DND-41 (cell line): ENCODE measurements at regions not wholly inside any gene's neighbourhood (a gene's known extent, or its start where the extent isn't known, plus 50 kb on each side); places are given as distances from the start of the nearest gene placed in this dataset.
"Not testable (repeated sequence)": the region's sequence is repeated elsewhere in the genome, so short reads cannot be mapped to it uniquely, and the experiment has no call there.

Experiments
- ATAC-seq: fragments of 200-7000 bp; cut with Tn5 transposase; 3 replicates; pipeline ENCODE4 v1.9.1; 2021; ENCODE audit warnings: low read depth; ENCODE audit not compliant: insufficient read depth
- DNase-seq: peaks from one replicate; pipeline ENCODE4 v3.0.0-alpha.2; 2020
- H2AFZ ChIP-seq: 2 replicates; pipeline ENCODE4 v1.6.0; 2012; ENCODE audit warnings: low read depth, low read length
- H3K27ac ChIP-seq: 2 replicates; pipeline ENCODE4 v1.5.1; 2012; ENCODE audit warnings: low read length, inconsistent platforms
- H3K27me3 ChIP-seq: fragments of 200-600 bp; sonication (generic); 2 replicates; pipeline ENCODE4 v1.6.0; 2012; ENCODE audit warnings: low read length, mild to moderate bottlenecking, inconsistent platforms; ENCODE audit not compliant: insufficient read depth, poor library complexity
- H3K36me3 ChIP-seq: 2 replicates; pipeline ENCODE4 v1.5.1; 2012; ENCODE audit warnings: low read length, inconsistent platforms; ENCODE audit not compliant: insufficient read depth
- H3K4me1 ChIP-seq: 2 replicates; pipeline ENCODE4 v1.5.1; 2012; ENCODE audit warnings: mild to moderate bottlenecking, low read length; ENCODE audit not compliant: insufficient read depth
- H3K4me2 ChIP-seq: 2 replicates; pipeline ENCODE4 v1.6.0; 2012; ENCODE audit warnings: mild to moderate bottlenecking, moderate library complexity, low read length, inconsistent platforms; ENCODE audit not compliant: insufficient read depth
- H3K4me3 ChIP-seq, 2 experiments: fragments of 200-600 bp in 1 of 2; shearing (Covaris generic) in 1 of 2; 2 replicates each; pipeline ENCODE4 v1.5.1; 2012 to 2016; ENCODE audit warnings: inconsistent platforms in 2 of 2, low read length in 2 of 2, mild to moderate bottlenecking in 2 of 2, low read depth in 1 of 2, moderate library complexity in 1 of 2
- H3K79me2 ChIP-seq: 2 replicates; pipeline ENCODE4 v1.6.0; 2012; ENCODE audit warnings: low read length, inconsistent platforms; ENCODE audit not compliant: insufficient read depth
- H3K9ac ChIP-seq: 2 replicates; pipeline ENCODE4 v1.6.0; 2012; ENCODE audit warnings: low read depth, mild to moderate bottlenecking, inconsistent platforms, low read length, moderate library complexity
- H3K9me3 ChIP-seq: 2 replicates; pipeline ENCODE4 v1.5.1; 2012; ENCODE audit warnings: low read length, moderate library complexity, mild to moderate bottlenecking, inconsistent platforms; ENCODE audit not compliant: insufficient read depth, severe bottlenecking
- H4K20me1 ChIP-seq: 2 replicates; pipeline ENCODE4 v1.6.0; 2012; ENCODE audit warnings: low read length; ENCODE audit not compliant: insufficient read depth
- CTCF ChIP-seq: IDR thresholded peaks from 2 replicates; pipeline ENCODE4 v1.5.1; 2012; ENCODE audit warnings: borderline replicate concordance, low read length, moderate library complexity, mild to moderate bottlenecking; ENCODE audit not compliant: poor library complexity, severe bottlenecking; ENCODE audit errors: extremely low read depth
- EZH2 ChIP-seq: IDR thresholded peaks from 3 replicates; pipeline ENCODE4 v1.6.1; 2012; ENCODE audit warnings: borderline replicate concordance, low read depth, mild to moderate bottlenecking, moderate library complexity, low read length, inconsistent platforms; ENCODE audit not compliant: severe bottlenecking

- no peak for DNase-seq
- H3K4me2 ChIP-seq, result peak overlapping the region; percentile 21; the same call in 1 of the 2 replicates
These were observed 183.3 kb upstream of the JUN start for GRCh38 chr1:58966917-58967740.

GRCh38 chr1:58968360-58968952, 184.6 kb upstream of the JUN start:
- H3K4me2 ChIP-seq, result peak overlapping the region; percentile 13; the same call in 1 of the 2 replicates
- ATAC-seq, result peak; percentile 58
- peak overlapping the region; percentile 77 for H3K27ac ChIP-seq
- H3K9me3 ChIP-seq, result no peaks in the 10 kb centered on the region
- TF ChIP-seq EZH2, result no peak
- no peaks in the 10 kb centered on the region for H3K36me3 ChIP-seq
- DNase-seq, result peak; percentile 57
- peak overlapping the region; percentile 65 for H2AFZ ChIP-seq
- H3K9ac ChIP-seq, result peak overlapping the region; percentile 33
- no peaks in the 10 kb centered on the region for H4K20me1 ChIP-seq
- peaks cover 43% of the 10 kb centered on the region for H3K4me1 ChIP-seq
- no peak overlapping the region for H3K4me3 ChIP-seq
- no peaks in the 10 kb centered on the region for H3K27me3 ChIP-seq
- H3K79me2 ChIP-seq, result no peaks in the 10 kb centered on the region

More at GRCh38 chr1:58966917-58967740, 183.3 kb upstream of the JUN start:
- H2AFZ ChIP-seq, result peak overlapping the region; percentile 42; the same call in 1 of the 2 replicates
- no peaks in the 10 kb centered on the region for H3K27me3 ChIP-seq
- H3K4me1 ChIP-seq, result peaks cover 43% of the 10 kb centered on the region
- no peaks in the 10 kb centered on the region for H3K36me3 ChIP-seq
- no peaks in the 10 kb centered on the region for H4K20me1 ChIP-seq
- no peak for TF ChIP-seq CTCF
- TF ChIP-seq EZH2, result no peak
- H3K9me3 ChIP-seq, result no peaks in the 10 kb centered on the region
- H3K9ac ChIP-seq, result no peak overlapping the region
- H3K27ac ChIP-seq, result peak overlapping the region; percentile 68
- no peaks in the 10 kb centered on the region for H3K79me2 ChIP-seq
- H3K4me3 ChIP-seq, result no peak overlapping the region
- no peak for ATAC-seq

- Histone ChIP-seq H3K4me1 (peaks cover 43% of the 10 kb centered on the region), H3K27ac (0 out of 2 replicates have a peak overlapping the region, but pooled peaks have one; percentile 77)
- not testable (repeated sequence) for H3K27me3 ChIP-seq, H4K20me1 ChIP-seq, H2AFZ ChIP-seq, H3K4me3 ChIP-seq, DNase-seq, H3K79me2 ChIP-seq, H3K9ac ChIP-seq, H3K9me3 ChIP-seq, ATAC-seq, H3K36me3 ChIP-seq, H3K4me2 ChIP-seq
These were observed 185.3 kb upstream of the JUN start for GRCh38 chr1:58969176-58969575.

- H3K4me2 ChIP-seq, result no peak overlapping the region
These were observed 187.8 kb upstream of the JUN start for GRCh38 chr1:58971629-58972140.

More at GRCh38 chr1:58971629-58972140, 187.8 kb upstream of the JUN start:
- Histone ChIP-seq H2AFZ (no peak overlapping the region), H3K4me3 (no peak overlapping the region), H3K27me3 (no peaks in the 10 kb centered on the region), H3K36me3 (no peaks in the 10 kb centered on the region), H3K79me2 (no peaks in the 10 kb centered on the region), H3K9ac (no peak overlapping the region), H3K4me1 (peaks cover 22% of the 10 kb centered on the region), H3K27ac (no peak overlapping the region), H4K20me1 (no peaks in the 10 kb centered on the region), H3K9me3 (no peaks in the 10 kb centered on the region)
- DNase-seq, result no peak
- TF ChIP-seq EZH2 (no peak), CTCF (no peak)
- no peak for ATAC-seq
